ENCODE measurements at regions not wholly inside any gene's neighbourhood (a gene's known extent, or its start where the extent isn't known, plus 50 kb on each side); places are given as distances from the start of the nearest gene placed in this dataset.
"Not testable (repeated sequence)": the region's sequence is repeated elsewhere in the genome, so short reads cannot be mapped to it uniquely, and the experiment has no call there.

DNA sequence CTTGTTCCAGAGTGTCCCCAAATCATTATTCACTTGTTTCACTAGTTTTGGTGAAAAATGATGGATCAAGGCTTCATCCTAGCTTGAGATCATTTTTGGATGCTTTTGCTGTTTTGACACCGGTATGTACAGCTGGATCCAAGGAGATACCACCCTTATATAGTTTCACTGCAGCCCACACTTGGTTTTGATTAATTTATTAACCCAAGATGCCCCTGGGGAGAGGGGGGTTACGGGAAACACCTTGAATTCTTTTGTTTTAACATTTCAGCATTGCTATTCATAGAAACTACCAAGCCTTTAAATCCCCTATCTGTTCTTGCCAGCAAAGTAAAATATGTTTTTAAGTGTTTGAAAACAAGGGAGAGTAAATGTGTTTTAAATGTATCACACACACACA, 457.7 kb upstream of the RUNX1 start:
- no peak overlapping the region for H3K4me3 ChIP-seq (ENCODE audit: low read depth, low read length)
- TF ChIP-seq, protein P1, sequence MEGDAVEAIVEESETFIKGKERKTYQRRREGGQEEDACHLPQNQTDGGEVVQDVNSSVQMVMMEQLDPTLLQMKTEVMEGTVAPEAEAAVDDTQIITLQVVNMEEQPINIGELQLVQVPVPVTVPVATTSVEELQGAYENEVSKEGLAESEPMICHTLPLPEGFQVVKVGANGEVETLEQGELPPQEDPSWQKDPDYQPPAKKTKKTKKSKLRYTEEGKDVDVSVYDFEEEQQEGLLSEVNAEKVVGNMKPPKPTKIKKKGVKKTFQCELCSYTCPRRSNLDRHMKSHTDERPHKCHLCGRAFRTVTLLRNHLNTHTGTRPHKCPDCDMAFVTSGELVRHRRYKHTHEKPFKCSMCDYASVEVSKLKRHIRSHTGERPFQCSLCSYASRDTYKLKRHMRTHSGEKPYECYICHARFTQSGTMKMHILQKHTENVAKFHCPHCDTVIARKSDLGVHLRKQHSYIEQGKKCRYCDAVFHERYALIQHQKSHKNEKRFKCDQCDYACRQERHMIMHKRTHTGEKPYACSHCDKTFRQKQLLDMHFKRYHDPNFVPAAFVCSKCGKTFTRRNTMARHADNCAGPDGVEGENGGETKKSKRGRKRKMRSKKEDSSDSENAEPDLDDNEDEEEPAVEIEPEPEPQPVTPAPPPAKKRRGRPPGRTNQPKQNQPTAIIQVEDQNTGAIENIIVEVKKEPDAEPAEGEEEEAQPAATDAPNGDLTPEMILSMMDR (IDR thresholded peaks at IDR 0.05; ENCODE audit: control insufficient read depth, extremely low read depth, insufficient read depth), result no peak
- no peak for DNase-seq (ENCODE audit: low read depth)

DNA sequence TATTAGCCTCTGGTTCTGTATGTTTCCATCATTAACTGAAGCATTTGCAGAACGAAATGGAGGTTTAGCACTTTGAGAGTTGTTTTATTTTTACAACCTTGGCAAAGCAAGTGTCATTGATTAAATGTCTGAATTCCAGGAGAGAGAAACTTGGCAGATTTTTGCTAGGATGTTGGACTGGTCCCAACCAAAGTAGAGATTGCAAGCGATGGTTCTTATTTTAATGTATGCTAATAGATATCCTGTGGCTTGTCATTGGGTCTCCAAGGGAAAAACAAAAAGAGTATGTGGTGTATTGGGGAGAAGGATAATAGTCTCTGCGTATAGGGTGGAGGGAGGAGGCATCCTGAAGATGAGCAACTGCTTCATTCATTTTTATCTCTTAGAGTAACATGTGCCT, 457.2 kb upstream of the RUNX1 start:
- DNase-seq (ENCODE audit: low read depth), result no peak
- H3K4me3 ChIP-seq (ENCODE audit: low read depth, low read length), result no peak overlapping the region
- TF ChIP-seq, protein P1 (IDR thresholded peaks at IDR 0.05; ENCODE audit: control insufficient read depth, extremely low read depth, insufficient read depth), result no peak

DNA sequence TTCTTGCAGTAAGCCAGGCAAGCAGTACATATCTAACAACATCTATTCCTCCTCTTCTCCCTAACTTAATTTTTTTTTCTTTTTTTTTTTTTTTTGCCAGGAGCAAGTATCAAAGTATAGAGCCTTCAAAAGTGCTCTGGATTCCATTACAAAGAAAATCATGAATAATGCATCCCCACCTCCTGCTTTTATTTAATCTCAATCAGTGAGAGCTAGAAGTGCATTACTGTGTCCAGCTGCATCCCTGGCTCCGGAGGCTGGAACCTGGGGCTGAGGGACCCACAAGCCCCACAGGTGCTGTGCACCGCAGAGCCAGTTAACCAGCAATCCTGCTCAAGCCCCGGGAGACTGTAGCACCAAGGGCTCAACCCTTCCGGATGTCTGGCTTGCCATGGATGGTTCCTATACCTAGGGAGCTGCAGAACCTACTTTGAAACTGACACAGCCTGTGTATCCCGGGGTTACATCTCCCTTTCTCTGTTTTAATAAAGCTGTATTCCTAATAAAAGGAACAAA, 455.9 kb upstream of the RUNX1 start:
- no peak for DNase-seq (ENCODE audit: low read depth)
- no peak overlapping the region for H3K4me3 ChIP-seq (ENCODE audit: low read depth, low read length)
- TF ChIP-seq, protein P1 (IDR thresholded peaks at IDR 0.05; ENCODE audit: control insufficient read depth, extremely low read depth, insufficient read depth), result no peak

DNA sequence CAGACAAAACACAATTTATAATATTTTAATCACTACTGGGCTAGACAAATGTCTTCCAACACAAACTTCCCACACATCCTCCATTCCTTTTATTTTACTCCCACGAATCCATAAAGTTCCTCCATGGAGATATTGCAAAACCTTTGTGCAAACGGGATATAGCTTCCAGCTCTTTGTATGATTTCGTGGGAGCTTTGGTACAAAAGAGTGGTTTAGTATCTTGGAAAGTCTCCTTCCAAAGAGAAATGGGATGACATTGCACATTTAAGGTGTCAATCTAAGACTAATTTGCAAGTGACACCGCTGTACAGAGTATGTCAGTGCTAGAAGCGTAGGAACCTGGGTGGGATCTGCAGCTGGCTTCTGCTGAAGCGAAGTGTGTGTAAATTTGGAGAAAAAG, 455.2 kb upstream of the RUNX1 start:
- no peak for DNase-seq (ENCODE audit: low read depth)
- TF ChIP-seq, protein P1 (IDR thresholded peaks at IDR 0.05; ENCODE audit: control insufficient read depth, extremely low read depth, insufficient read depth), result no peak
- H3K4me3 ChIP-seq (ENCODE audit: low read depth, low read length), result no peak overlapping the region

DNA sequence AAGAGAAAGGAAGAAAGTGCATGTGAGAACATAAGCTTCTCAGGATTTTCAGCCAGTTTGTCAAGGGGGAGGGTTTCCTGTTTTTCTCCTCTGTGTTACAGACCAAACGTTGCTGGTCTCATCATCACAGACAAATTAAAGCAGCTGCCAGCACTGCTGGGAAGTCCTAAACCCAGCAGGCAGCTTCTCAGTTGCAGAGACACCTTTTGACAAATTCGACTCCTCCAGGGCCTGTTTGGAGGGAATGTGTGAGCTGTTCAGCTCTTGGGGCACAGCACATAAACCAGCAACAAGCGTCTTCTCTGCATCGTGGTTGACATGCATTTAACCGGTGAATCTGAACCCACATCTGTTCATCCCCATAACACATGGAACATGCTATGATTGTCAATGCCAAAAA, 454.6 kb upstream of the RUNX1 start:
- H3K4me3 ChIP-seq (ENCODE audit: low read depth, low read length), result no peak overlapping the region
- no peak for DNase-seq (ENCODE audit: low read depth)
- TF ChIP-seq, protein P1 (IDR thresholded peaks at IDR 0.05; ENCODE audit: control insufficient read depth, extremely low read depth, insufficient read depth), result no peak

DNA sequence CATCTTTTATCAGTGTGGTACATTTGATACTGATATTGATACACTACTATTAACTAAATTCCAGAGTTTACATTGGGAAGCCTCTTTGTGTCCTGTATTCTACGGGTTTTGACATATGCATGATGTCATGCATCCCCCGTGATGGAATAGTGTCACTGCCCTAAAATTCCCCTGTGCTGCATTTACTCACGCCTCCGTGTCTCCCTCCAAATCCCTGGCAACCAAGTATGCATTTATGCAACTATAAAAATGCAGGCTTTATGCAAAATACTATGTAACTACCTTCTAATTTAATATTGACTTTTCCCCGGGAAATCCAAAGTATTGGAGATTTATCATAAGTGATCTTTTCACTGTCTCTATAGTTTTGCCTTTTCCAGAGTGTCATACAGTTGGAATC, 453.7 kb upstream of the RUNX1 start:
- TF ChIP-seq, protein P1 (IDR thresholded peaks at IDR 0.05; ENCODE audit: control insufficient read depth, extremely low read depth, insufficient read depth), result no peak
- no peak for DNase-seq (ENCODE audit: low read depth)
- no peak overlapping the region for H3K4me3 ChIP-seq (ENCODE audit: low read depth, low read length)

DNA sequence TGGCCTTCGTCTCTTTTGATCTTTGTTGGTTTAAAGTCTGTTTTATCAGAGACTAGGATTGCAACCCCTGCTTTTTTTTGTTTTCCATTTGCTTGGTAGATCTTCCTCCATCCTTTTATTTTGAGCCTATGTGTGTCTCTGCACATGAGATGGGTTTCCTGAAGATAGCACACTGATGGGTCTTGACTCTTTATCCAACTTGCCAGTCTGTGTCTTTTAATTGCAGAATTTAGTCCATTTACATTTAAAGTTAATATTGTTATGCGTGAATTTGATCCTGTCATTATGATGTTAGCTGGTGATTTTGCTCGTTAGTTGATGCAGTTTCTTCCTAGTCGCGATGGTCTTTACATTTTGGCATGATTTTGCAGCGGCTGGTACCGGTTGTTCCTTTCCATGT, 448.4 kb upstream of the RUNX1 start:
- DNase-seq (ENCODE audit: low read depth), result not testable (repeated sequence)

More for the DNA sequence above, 448.4 kb upstream of the RUNX1 start:
- H3K4me3 ChIP-seq (ENCODE audit: low read depth, low read length), result not testable (repeated sequence)
